ENCODE measurements at regions not wholly inside any gene's neighbourhood (a gene's known extent, or its start where the extent isn't known, plus 50 kb on each side); places are given as distances from the start of the nearest gene placed in this dataset.
A peak's percentile ranks its signal among the peaks of the same experiment; 100 is the strongest.

GRCh38 chr18:57243624-57244179, 96.8 kb downstream of the BOD1L2 start:
- no peak for FAIRE-seq
- Histone ChIP-seq H3K27me3 (ENCODE audit: insufficient read depth, low read length) (no peaks in the 10 kb centered on the region), H2AFZ (ENCODE audit: low read depth, low read length) (no peak overlapping the region), H3K36me3 (ENCODE audit: insufficient read depth, low read length) (no peaks in the 10 kb centered on the region), H3K4me3 (ENCODE audit: insufficient read depth, low read depth, low read length) (no peak overlapping the region), H3K4me1 (ENCODE audit: insufficient read depth, low read length) (no peaks in the 10 kb centered on the region), H4K20me1 (ENCODE audit: insufficient read depth, low read length) (no peaks in the 10 kb centered on the region), H3K9me3 (ENCODE audit: insufficient read depth, low read depth, low read length) (no peaks in the 10 kb centered on the region), H3K79me2 (ENCODE audit: insufficient read depth, low read length) (no peaks in the 10 kb centered on the region), H3K9ac (ENCODE audit: low read length) (no peak overlapping the region), H3K4me2 (ENCODE audit: low read length) (no peak overlapping the region), H3K27ac (ENCODE audit: low read depth, low read length) (no peak overlapping the region)
- DNase-seq (ENCODE audit: low read depth) = no peak
- Mint-ChIP-seq H3K4me1 (ENCODE audit: low read depth, unreplicated experiment) (peaks cover 10% of the 10 kb centered on the region), H3K27me3 (ENCODE audit: low read depth, unreplicated experiment) (peaks cover 24% of the 10 kb centered on the region), H3K9me3 (ENCODE audit: unreplicated experiment) (peaks cover 4% of the 10 kb centered on the region), H3K4me3 (ENCODE audit: unreplicated experiment) (no peak overlapping the region), H3K27ac (ENCODE audit: unreplicated experiment) (no peak overlapping the region), H3K36me3 (ENCODE audit: low read depth, unreplicated experiment) (no peaks in the 10 kb centered on the region)
- no peak for TF ChIP-seq CTCF (IDR thresholded peaks at IDR 0.05; ENCODE audit: insufficient read depth, low read depth, low read length)
- no peak for TF ChIP-seq EZH2 (IDR thresholded peaks at IDR 0.05; ENCODE audit: insufficient read depth, low read length)

GRCh38 chr18:57249179-57249578, 102.3 kb downstream of the BOD1L2 start:
- Histone ChIP-seq H3K79me2 (ENCODE audit: insufficient read depth, low read length) (no peaks in the 10 kb centered on the region), H3K9me3 (ENCODE audit: insufficient read depth, low read depth, low read length) (no peaks in the 10 kb centered on the region), H3K27ac (ENCODE audit: low read depth, low read length) (no peak overlapping the region), H3K4me3 (ENCODE audit: insufficient read depth, low read depth, low read length) (no peak overlapping the region), H3K4me1 (ENCODE audit: insufficient read depth, low read length) (no peaks in the 10 kb centered on the region), H4K20me1 (ENCODE audit: insufficient read depth, low read length) (no peaks in the 10 kb centered on the region), H3K36me3 (ENCODE audit: insufficient read depth, low read length) (no peaks in the 10 kb centered on the region), H2AFZ (ENCODE audit: low read depth, low read length) (no peak overlapping the region), H3K9ac (ENCODE audit: low read length) (no peak overlapping the region), H3K4me2 (ENCODE audit: low read length) (no peak overlapping the region), H3K27me3 (ENCODE audit: insufficient read depth, low read length) (no peaks in the 10 kb centered on the region)
- Mint-ChIP-seq H3K36me3 (ENCODE audit: low read depth, unreplicated experiment) (no peaks in the 10 kb centered on the region), H3K27me3 (ENCODE audit: low read depth, unreplicated experiment) (peaks cover 19% of the 10 kb centered on the region), H3K4me3 (ENCODE audit: unreplicated experiment) (no peak overlapping the region), H3K9me3 (ENCODE audit: unreplicated experiment) (peaks cover 6% of the 10 kb centered on the region), H3K4me1 (ENCODE audit: low read depth, unreplicated experiment) (no peaks in the 10 kb centered on the region), H3K27ac (ENCODE audit: unreplicated experiment) (no peak overlapping the region)
- DNase-seq (ENCODE audit: low read depth) = no peak
- no peak for FAIRE-seq
- TF ChIP-seq EZH2 (IDR thresholded peaks at IDR 0.05; ENCODE audit: insufficient read depth, low read length) (no peak), CTCF (IDR thresholded peaks at IDR 0.05; ENCODE audit: insufficient read depth, low read depth, low read length) (no peak)

- Mint-ChIP-seq H3K27me3 (ENCODE audit: low read depth, unreplicated experiment) (peaks cover 19% of the 10 kb centered on the region), H3K4me1 (ENCODE audit: low read depth, unreplicated experiment) (no peaks in the 10 kb centered on the region), H3K4me3 (ENCODE audit: unreplicated experiment) (no peak overlapping the region), H3K36me3 (ENCODE audit: low read depth, unreplicated experiment) (no peaks in the 10 kb centered on the region), H3K27ac (ENCODE audit: unreplicated experiment) (peak overlapping the region; percentile 27), H3K9me3 (ENCODE audit: unreplicated experiment) (peaks cover 6% of the 10 kb centered on the region)
- TF ChIP-seq CTCF (IDR thresholded peaks at IDR 0.05; ENCODE audit: insufficient read depth, low read depth, low read length) (no peak), EZH2 (IDR thresholded peaks at IDR 0.05; ENCODE audit: insufficient read depth, low read length) (no peak)
- Histone ChIP-seq H3K9ac (ENCODE audit: low read length) (no peak overlapping the region), H2AFZ (ENCODE audit: low read depth, low read length) (no peak overlapping the region), H3K27ac (ENCODE audit: low read depth, low read length) (no peak overlapping the region), H3K9me3 (ENCODE audit: insufficient read depth, low read depth, low read length) (peaks cover 2% of the 10 kb centered on the region), H4K20me1 (ENCODE audit: insufficient read depth, low read length) (no peaks in the 10 kb centered on the region), H3K4me1 (ENCODE audit: insufficient read depth, low read length) (no peaks in the 10 kb centered on the region), H3K27me3 (ENCODE audit: insufficient read depth, low read length) (no peaks in the 10 kb centered on the region), H3K4me2 (ENCODE audit: low read length) (no peak overlapping the region), H3K4me3 (ENCODE audit: insufficient read depth, low read depth, low read length) (no peak overlapping the region), H3K36me3 (ENCODE audit: insufficient read depth, low read length) (no peaks in the 10 kb centered on the region), H3K79me2 (ENCODE audit: insufficient read depth, low read length) (no peaks in the 10 kb centered on the region)
- FAIRE-seq (no peak), DNase-seq (ENCODE audit: low read depth) (no peak)
Measured at GRCh38 chr18:57249883-57250282, 102.5 kb upstream of the ST8SIA3 start.
